Pancreas (tissue), 10 donors: ENCODE measurements at regions not wholly inside any gene's neighbourhood (a gene's known extent, or its start where the extent isn't known, plus 50 kb on each side); places are given as distances from the start of the nearest gene placed in this dataset.
A peak's percentile ranks its signal among the peaks of the same experiment; 100 is the strongest.

Source experiments
- ATAC-seq, 4 donors: fragments of 200-7000 bp; cut with Tn5 transposase; one replicate each; pipeline versions ENCODE4 v1.8.0 to v1.9.1; 2020; ENCODE audit warnings: mild to moderate bottlenecking in 4 of 4, moderate library complexity in 4 of 4
- DNase-seq, 6 donors: peaks; one replicate each; pipeline ENCODE4 v3.0.0-alpha.2; 2020
- FAIRE-seq: peaks from 2 replicates; lab custom pipeline; 2012; peaks lifted over from hg19 to GRCh38; lab: Jason Lieb, UNC
- H3K27ac ChIP-seq, 4 donors: fragments of 200-600 bp; sonication (generic); 1 replicate in 3 of 4; 2 replicates in 1 of 4; pipeline versions ENCODE4 v1.5.0 to v1.8.0; 2020
- H3K27me3 ChIP-seq, 4 donors: fragments of 200-600 bp; one replicate each; pipeline ENCODE4 v1.8.0; 2021
- H3K36me3 ChIP-seq, 3 donors: fragments of 200-600 bp; sonication (generic) in 1 of 3; one replicate each; pipeline versions ENCODE4 v1.5.0 to v1.8.0; 2020 to 2021
- H3K4me1 ChIP-seq, 3 donors: fragments of 200-600 bp; one replicate each; pipeline ENCODE4 v1.8.0; 2021
- H3K4me3 ChIP-seq, 4 donors: fragments of 200-600 bp; sonication (generic) in 2 of 4; one replicate each; pipeline versions ENCODE4 v1.5.0 to v1.8.0; 2020 to 2021
- H3K9me3 ChIP-seq, 4 donors: fragments of 200-600 bp; one replicate each; pipeline ENCODE4 v1.8.0; 2021
- CTCF ChIP-seq, 4 donors: fragments of 200-600 bp; sonication (generic) in 3 of 4; IDR thresholded peaks; one replicate each; pipeline versions ENCODE4 v1.5.0 to v1.8.0; 2021; ENCODE audit warnings: antibody characterized with exemption in 4 of 4
- WGBS, 2 donors: extraction: QIAGEN DNeasy Blood & Tissue Kit; methylation state at CpG; one replicate each; pipeline ENCODE4 v1.1.7; 2013; 5-methylcytosine and 5-hydroxymethylcytosine counted together
- intact Hi-C, 3 donors: fragments of 100-400 bp; cut with DNase I; formaldehyde crosslinking; loops; one replicate each; pipeline versions ENCODE4 v1.11.1 to v1.14.2; 2022
- donor health status: healthy with polysubstance abuse.
- donor health status: DM: no; HTN: no; CAD: no; lungs with moderate emphysema.
- donor health status: DM: no; HTN: no; CAD: no.
- donor health status: control.
- donor health status: control.
- donor health status: Bipolar disorder and iron deficiency.
- donor health status: DM: yes; HTN: yes; CAD: no.
- donor health status: DM: no; HTN: no; CAD: no.
- donor health status: DM: no; HTN: no; CAD: no.
- donor health status: DM: yes; HTN: yes; CAD: no.

GRCh38 chr3:9310043-9310442, 52.8 kb upstream of the THUMPD3 start:
- no peaks in the 10 kb centered on the region for H3K36me3 ChIP-seq
- H3K4me1 ChIP-seq: no peaks in the 10 kb centered on the region
- intact Hi-C loops: no loop called here
- WGBS, 2 donors: 85 to 89% methylated on average over 3 of the region's 3 CpGs
- DNase-seq: no peak
- H3K27ac ChIP-seq: no peak overlapping the region
- H3K27me3 ChIP-seq: no peaks in the 10 kb centered on the region
- no peaks in the 10 kb centered on the region for H3K9me3 ChIP-seq
- no peak for ATAC-seq
- no peak for TF ChIP-seq CTCF (IDR thresholded peaks at IDR 0.05)
- no peak for FAIRE-seq
- no peak overlapping the region for H3K4me3 ChIP-seq

GRCh38 chr3:9311228-9311627, 51.6 kb upstream of the THUMPD3 start:
- H3K36me3 ChIP-seq: no peaks in the 10 kb centered on the region
- peak overlapping the region in 2 of 4 donors; percentile 19 to 38 for H3K27ac ChIP-seq
- TF ChIP-seq CTCF (IDR thresholded peaks at IDR 0.05): no peak
- H3K27me3 ChIP-seq: no peaks in the 10 kb centered on the region
- FAIRE-seq: no peak
- intact Hi-C loops: no loop called here
- ATAC-seq: peak; percentile 53 to 77 (median 66)
- no peak overlapping the region for H3K4me3 ChIP-seq
- no peaks in the 10 kb centered on the region for H3K9me3 ChIP-seq
- 54 to 61% methylated on average over 6 of the region's 6 CpGs for WGBS, 2 donors
- H3K4me1 ChIP-seq: no peaks in the 10 kb centered on the region
- no peak for DNase-seq
